OCI-LY7 (cell line): ENCODE measurements at regions not wholly inside any gene's neighbourhood (a gene's known extent, or its start where the extent isn't known, plus 50 kb on each side); places are given as distances from the start of the nearest gene placed in this dataset.

Source experiments
- EZH2phosphoT487 ChIP-seq: fragments of 200-600 bp; sonication (generic); IDR thresholded peaks from 2 replicates; pipeline ENCODE4 v1.6.1; 2018; ENCODE audit warnings: low read depth, borderline replicate concordance, mild to moderate bottlenecking, mixed run types, antibody characterized with exemption, low read length, moderate library complexity, mixed read lengths
- TF ChIP-seq, protein P1 (sequence below): fragments of 200-600 bp; sonication (generic); conservative IDR thresholded peaks from 2 replicates; pipeline ENCODE4 v1.5.1; 2014; ENCODE audit warnings: mild to moderate bottlenecking, antibody characterized with exemption, low read length, moderate library complexity, mixed read lengths

DNA sequence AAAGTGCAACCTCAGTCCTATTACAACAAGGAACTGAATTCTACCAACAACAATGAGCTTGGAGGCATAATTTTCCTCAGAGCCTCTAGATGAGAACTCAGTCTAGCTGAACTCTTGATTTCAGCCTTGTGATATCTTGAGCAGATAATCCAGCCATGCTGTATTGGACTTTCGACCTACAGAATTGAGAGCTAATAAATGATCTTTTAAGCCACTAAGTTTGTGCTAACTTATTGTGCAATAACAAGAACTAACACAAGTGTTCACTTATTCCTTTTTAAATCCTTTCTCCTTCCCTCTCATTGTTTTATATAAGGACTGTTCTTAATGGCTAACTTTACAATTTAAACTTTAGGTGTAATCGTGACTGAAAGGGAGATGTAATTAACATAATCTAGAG lies 140.7 kb downstream of the MAGEB17 start:
- TF ChIP-seq, protein P1, sequence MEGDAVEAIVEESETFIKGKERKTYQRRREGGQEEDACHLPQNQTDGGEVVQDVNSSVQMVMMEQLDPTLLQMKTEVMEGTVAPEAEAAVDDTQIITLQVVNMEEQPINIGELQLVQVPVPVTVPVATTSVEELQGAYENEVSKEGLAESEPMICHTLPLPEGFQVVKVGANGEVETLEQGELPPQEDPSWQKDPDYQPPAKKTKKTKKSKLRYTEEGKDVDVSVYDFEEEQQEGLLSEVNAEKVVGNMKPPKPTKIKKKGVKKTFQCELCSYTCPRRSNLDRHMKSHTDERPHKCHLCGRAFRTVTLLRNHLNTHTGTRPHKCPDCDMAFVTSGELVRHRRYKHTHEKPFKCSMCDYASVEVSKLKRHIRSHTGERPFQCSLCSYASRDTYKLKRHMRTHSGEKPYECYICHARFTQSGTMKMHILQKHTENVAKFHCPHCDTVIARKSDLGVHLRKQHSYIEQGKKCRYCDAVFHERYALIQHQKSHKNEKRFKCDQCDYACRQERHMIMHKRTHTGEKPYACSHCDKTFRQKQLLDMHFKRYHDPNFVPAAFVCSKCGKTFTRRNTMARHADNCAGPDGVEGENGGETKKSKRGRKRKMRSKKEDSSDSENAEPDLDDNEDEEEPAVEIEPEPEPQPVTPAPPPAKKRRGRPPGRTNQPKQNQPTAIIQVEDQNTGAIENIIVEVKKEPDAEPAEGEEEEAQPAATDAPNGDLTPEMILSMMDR, result no peak
- TF ChIP-seq EZH2phosphoT487, result no peak
